PC-3 (cell line): ENCODE measurements at regions not wholly inside any gene's neighbourhood (a gene's known extent, or its start where the extent isn't known, plus 50 kb on each side); places are given as distances from the start of the nearest gene placed in this dataset.
A peak's percentile ranks its signal among the peaks of the same experiment; 100 is the strongest.

Source experiments
- CTCF ChIP-seq: fragments of 300-600 bp; sonication (generic); conservative IDR thresholded peaks from 2 replicates; pipeline ENCODE4 v1.5.1; 2017; ENCODE audit warnings: antibody characterized with exemption, low read depth, mild to moderate bottlenecking, low read length
- EZH2 ChIP-seq: fragments of 300-600 bp; sonication (generic); IDR thresholded peaks from one replicate; pipeline ENCODE4 v1.6.1; 2017; ENCODE audit warnings: antibody characterized with exemption, mild to moderate bottlenecking, low read length; ENCODE audit not compliant: unreplicated experiment
- EZH2phosphoT487 ChIP-seq: fragments of 300-600 bp; sonication (generic); IDR thresholded peaks from 2 replicates; pipeline ENCODE4 v1.6.1; 2018; ENCODE audit warnings: mild to moderate bottlenecking, antibody characterized with exemption, low read length, borderline replicate concordance

GRCh38 chr5:8884029-8884428 is 661.8 kb downstream of the SEMA5A start:
- TF ChIP-seq CTCF (peak; percentile 61), EZH2phosphoT487 (no peak), EZH2 (no peak)
